Glutamatergic neuron (in vitro differentiated cells): ENCODE measurements at regions not wholly inside any gene's neighbourhood (a gene's known extent, or its start where the extent isn't known, plus 50 kb on each side); places are given as distances from the start of the nearest gene placed in this dataset.

Experiments
- DNase-seq: peaks from one replicate; pipeline ENCODE4 v3.0.0; 2022
- H3K27ac Mint-ChIP-seq: one replicate; pipeline ENCODE4 v1.8.0; 2020; ENCODE audit warnings: mild to moderate bottlenecking, mixed read lengths, inconsistent platforms; ENCODE audit not compliant: unreplicated experiment
- H3K27me3 Mint-ChIP-seq: one replicate; pipeline ENCODE4 v1.8.0; 2020; ENCODE audit warnings: mild to moderate bottlenecking, moderate library complexity, mixed read lengths, inconsistent platforms; ENCODE audit not compliant: unreplicated experiment
- H3K36me3 Mint-ChIP-seq: one replicate; pipeline ENCODE4 v1.8.0; 2020; ENCODE audit warnings: mild to moderate bottlenecking, mixed read lengths, inconsistent platforms; ENCODE audit not compliant: unreplicated experiment
- H3K4me1 Mint-ChIP-seq: one replicate; pipeline ENCODE4 v1.8.0; 2020; ENCODE audit warnings: mild to moderate bottlenecking, low read depth, mixed read lengths, inconsistent platforms; ENCODE audit not compliant: unreplicated experiment
- H3K4me3 Mint-ChIP-seq: one replicate; pipeline ENCODE4 v1.8.0; 2020; ENCODE audit warnings: mild to moderate bottlenecking, mixed read lengths, inconsistent platforms; ENCODE audit not compliant: unreplicated experiment
- H3K9me3 Mint-ChIP-seq: one replicate; pipeline ENCODE4 v1.8.0; 2020; ENCODE audit warnings: mild to moderate bottlenecking, moderate library complexity, mixed read lengths, inconsistent platforms; ENCODE audit not compliant: unreplicated experiment
- CTCF ChIP-seq: fragments of 200-600 bp; sonication (generic); IDR thresholded peaks from one replicate; pipeline ENCODE4 v1.5.0; 2021; ENCODE audit not compliant: partially characterized antibody, unreplicated experiment

GRCh38 chr3:178003756-178004155, 532.5 kb upstream of the KCNMB2 start:
- H3K4me3 Mint-ChIP-seq = no peak overlapping the region
- H3K9me3 Mint-ChIP-seq = peaks cover 4% of the 10 kb centered on the region
- peaks cover 6% of the 10 kb centered on the region for H3K36me3 Mint-ChIP-seq
- H3K27me3 Mint-ChIP-seq = peaks cover 2% of the 10 kb centered on the region
- peaks cover 10% of the 10 kb centered on the region for H3K4me1 Mint-ChIP-seq
- no peak for DNase-seq
- no peak overlapping the region for H3K27ac Mint-ChIP-seq
- TF ChIP-seq CTCF = no peak

GRCh38 chr3:178005961-178006360, 530.3 kb upstream of the KCNMB2 start:
- peaks cover 10% of the 10 kb centered on the region for H3K4me1 Mint-ChIP-seq
- H3K27me3 Mint-ChIP-seq = peaks cover 2% of the 10 kb centered on the region
- no peak for TF ChIP-seq CTCF
- H3K9me3 Mint-ChIP-seq = peaks cover 4% of the 10 kb centered on the region
- no peak for DNase-seq
- no peak overlapping the region for H3K27ac Mint-ChIP-seq
- no peak overlapping the region for H3K4me3 Mint-ChIP-seq
- no peaks in the 10 kb centered on the region for H3K36me3 Mint-ChIP-seq

- no peak overlapping the region for H3K4me3 Mint-ChIP-seq
- no peaks in the 10 kb centered on the region for H3K27me3 Mint-ChIP-seq
- DNase-seq = no peak
- TF ChIP-seq CTCF = no peak
- no peaks in the 10 kb centered on the region for H3K9me3 Mint-ChIP-seq
- no peak overlapping the region for H3K27ac Mint-ChIP-seq
- no peaks in the 10 kb centered on the region for H3K36me3 Mint-ChIP-seq
- H3K4me1 Mint-ChIP-seq = no peaks in the 10 kb centered on the region
Measured at GRCh38 chr3:178010306-178010705, 525.9 kb upstream of the KCNMB2 start.

GRCh38 chr3:178019645-178020044, 516.6 kb upstream of the KCNMB2 start:
- no peaks in the 10 kb centered on the region for H3K36me3 Mint-ChIP-seq
- no peak for TF ChIP-seq CTCF
- H3K9me3 Mint-ChIP-seq = no peaks in the 10 kb centered on the region
- DNase-seq = no peak
- no peaks in the 10 kb centered on the region for H3K27me3 Mint-ChIP-seq
- no peak overlapping the region for H3K4me3 Mint-ChIP-seq
- no peaks in the 10 kb centered on the region for H3K4me1 Mint-ChIP-seq
- H3K27ac Mint-ChIP-seq = no peak overlapping the region

- no peaks in the 10 kb centered on the region for H3K36me3 Mint-ChIP-seq
- no peaks in the 10 kb centered on the region for H3K27me3 Mint-ChIP-seq
- no peaks in the 10 kb centered on the region for H3K9me3 Mint-ChIP-seq
- TF ChIP-seq CTCF = no peak
- no peak overlapping the region for H3K4me3 Mint-ChIP-seq
- no peaks in the 10 kb centered on the region for H3K4me1 Mint-ChIP-seq
- DNase-seq = no peak
- no peak overlapping the region for H3K27ac Mint-ChIP-seq
Measured at GRCh38 chr3:178022599-178022998, 513.6 kb upstream of the KCNMB2 start.
